Activated T-cell treated with anti-CD3 and anti-CD28 coated beads, Interleukin-2, amount 50 U/mL, for 48 hours (primary cell): ENCODE measurements at regions not wholly inside any gene's neighbourhood (a gene's known extent, or its start where the extent isn't known, plus 50 kb on each side); places are given as distances from the start of the nearest gene placed in this dataset.

ENCODE experiments used
- DNase-seq, 2 experiments: peaks; one replicate each; pipeline ENCODE4 v3.0.0-alpha.2; 2020

DNA sequence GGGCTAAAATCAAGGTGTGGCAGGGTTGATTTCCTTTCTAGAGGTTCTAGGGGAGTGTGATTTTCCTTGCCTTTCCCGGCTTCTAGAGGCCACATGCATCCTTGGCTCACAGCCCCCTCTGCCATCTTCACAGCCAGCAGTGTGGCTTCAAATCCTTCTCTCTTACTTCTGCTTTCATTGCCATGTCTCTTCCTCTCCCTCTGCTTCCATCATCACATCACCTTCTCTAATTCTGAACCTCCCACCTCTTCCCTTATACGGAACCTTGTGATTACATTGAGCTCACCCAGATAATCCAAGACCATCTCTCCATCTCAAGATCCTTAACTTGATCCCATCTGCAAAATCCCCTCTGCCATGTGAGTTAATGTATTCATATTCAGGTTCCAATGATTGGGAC, 56.2 kb upstream of the RMDN2 start:
- DNase-seq: no peak

DNA sequence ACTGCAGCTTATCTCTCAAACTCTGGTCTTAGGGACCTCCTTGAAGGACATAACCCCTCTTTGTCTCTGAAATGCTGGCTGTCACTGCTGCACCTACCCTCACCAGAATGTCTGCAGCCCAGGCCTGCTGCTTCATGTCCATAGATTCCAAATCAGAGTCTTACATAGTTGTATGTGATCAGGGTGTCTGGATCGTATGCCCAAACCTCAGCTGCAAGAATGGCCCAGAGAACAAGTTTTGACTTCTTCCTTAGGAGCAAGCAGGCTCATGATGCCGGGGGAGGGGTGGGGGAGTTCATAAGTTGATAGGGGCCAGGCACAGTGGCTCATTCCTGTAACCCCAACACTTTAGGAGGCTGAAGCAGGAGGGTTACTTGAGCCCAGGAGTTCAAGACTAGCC, 55.8 kb upstream of the RMDN2 start:
- no peak for DNase-seq

DNA sequence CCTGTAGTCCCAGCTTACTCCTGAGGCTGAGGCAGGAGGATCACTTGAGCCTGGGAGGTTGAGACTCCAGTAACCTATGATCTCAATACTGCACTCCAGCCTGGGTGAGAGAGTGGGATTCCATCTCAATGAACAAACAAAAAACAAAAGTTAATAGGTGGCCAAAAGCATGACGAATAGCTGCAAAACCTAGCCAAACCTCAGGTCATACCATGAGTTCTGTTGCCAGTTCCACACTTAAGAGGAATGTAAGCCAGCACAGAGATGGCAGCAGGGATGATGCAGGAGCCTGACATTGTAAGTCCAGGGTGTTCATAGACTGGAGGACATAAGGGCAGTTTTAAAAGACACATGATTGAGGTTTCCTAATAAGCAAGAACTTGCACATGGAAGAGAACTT, 55.3 kb upstream of the RMDN2 start:
- DNase-seq: no peak

DNA sequence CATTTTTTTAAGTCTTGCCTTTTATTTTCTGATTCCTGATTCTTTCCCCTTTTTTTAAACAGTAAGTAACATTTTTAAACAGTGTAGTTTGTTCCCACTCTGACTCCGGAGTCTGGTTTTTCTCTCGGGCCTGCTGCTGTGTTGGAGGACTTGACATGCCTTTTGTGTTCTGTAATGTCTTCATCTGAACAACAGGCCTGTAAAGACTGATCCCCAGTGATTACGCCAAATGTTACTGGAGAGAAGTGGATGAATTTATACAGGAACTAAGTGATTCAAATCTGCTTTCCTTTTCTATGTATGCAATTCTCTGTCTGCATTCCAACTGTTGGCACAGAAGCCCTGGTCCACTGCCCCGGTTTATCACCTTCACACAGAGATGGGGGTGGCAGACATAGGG, 54.3 kb upstream of the RMDN2 start:
- DNase-seq: no peak

DNA sequence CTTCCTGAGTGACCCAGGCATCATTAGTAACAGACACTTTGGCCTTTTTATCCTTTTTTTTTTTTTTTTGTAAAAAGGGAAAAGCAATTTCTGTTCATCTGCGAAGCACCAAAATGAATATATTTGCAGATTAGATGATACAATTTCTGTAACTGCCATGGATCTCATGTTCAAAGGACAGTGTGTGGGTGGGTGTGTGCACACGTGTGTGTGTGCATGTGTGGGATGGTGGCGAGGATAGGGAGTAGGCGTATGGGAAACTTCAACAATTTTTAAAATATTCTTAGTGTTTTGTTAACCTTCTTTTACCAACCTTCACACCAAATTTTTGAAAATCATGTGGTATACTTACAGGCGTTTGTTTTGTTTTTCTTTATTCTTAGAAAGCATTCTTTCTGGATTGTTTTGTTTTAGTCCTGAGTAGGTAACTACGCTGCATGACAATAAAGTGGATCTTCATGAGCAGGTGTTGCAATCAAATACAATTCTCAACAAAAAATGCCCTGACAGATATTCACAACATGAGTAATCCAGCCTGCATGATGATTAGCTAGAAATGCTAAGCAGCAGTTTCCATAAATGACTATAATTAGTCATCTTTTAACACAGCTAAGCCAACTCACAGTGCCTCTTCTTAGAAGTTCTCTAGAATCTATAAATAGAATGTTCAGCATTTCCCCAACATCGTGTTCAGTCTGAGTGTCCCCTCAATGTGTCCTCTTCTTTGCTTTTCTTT, 53.5 kb upstream of the RMDN2 start:
- no peak for DNase-seq

- peak; percentile 65 to 68 for DNase-seq
Measured at GRCh38 chr2:37872192-37872750, 52.8 kb upstream of the RMDN2 start.

DNA sequence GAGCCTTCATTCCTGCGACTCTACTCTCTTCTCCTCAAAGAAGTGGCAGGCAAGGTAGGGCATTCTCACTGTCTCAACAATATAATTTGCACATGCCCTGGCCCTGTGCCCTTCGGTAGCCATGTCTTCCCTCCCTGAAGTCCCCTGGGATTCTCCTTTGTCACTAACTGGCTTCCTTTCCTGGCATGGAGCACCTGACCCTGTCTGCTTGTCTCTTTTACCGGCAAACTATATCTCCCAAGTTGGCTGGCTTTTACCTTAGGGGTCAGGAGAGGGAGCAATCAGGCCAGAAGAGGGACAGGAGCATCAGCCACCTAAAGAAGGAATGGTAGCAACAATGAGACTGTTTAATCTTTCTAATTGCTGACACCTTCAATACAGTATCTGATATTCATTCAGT, 51.9 kb upstream of the RMDN2 start:
- no peak for DNase-seq

- DNase-seq: no peak
Measured at GRCh38 chr2:37873749-37874330, 51.2 kb upstream of the RMDN2 start.

- no peak for DNase-seq
Measured at GRCh38 chr2:37874470-37874869, 50.6 kb upstream of the RMDN2 start.
